NK-92 treated with Interleukin-12 subunit alpha and Interleukin-12 subunit beta, amount 100 ng/mL, for 24 hours (cell line): ENCODE measurements at regions not wholly inside any gene's neighbourhood (a gene's known extent, or its start where the extent isn't known, plus 50 kb on each side); places are given as distances from the start of the nearest gene placed in this dataset.

Experiments
- DNase-seq: peaks from one replicate; lab custom pipeline; 2025; lab: John Stamatoyannopoulos, UW

DNA sequence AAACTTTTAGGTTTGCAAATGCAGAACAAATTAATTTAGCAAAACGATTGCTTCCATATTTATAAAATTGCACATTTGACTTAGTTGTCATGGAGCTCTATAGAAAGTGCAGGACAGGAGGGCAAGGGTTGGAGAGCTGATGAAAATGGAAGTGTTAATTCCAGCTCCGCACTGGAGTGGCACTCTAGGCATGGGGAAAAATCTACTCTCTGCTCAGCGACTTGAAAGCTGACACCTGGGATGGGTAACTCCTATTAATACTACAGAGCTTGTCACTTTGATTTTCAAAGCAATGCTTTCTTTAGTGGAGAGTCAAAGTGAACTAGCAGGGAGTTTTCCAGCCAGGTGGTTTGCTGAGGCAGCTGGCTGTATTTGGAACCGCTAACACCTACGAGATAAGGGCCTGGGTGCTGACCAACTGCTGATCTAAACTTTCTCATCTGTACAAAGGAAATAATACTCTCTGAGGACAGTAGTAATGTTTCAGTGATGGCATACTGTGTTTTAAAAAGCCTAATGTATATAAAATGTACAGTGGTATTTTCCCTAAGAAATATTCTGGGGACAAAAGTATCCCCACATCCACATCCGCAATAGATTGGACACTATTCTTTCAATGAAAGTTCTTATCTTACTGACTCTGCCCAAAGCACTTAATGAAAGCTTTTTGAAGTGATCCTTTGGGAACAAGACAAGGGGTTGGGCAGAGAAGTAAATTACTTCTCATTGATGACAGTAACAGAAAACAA lies 444.3 kb downstream of the GPAM start:
- DNase-seq: no peak

DNA sequence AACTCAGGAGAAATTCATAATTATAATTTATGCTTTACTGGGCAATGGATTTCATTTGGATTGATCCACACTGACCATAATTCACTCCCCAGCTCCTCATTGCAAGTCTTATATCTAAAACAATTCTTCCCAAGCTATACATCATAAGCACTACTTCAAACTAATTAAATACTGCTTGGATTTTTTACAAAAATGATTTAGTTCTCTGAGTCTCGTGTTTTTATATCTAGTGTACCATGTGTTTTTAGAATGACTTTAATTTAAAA lies 443.8 kb downstream of the GPAM start:
- DNase-seq: no peak

GRCh38 chr10:111745982-111746381 lies 437.6 kb downstream of the GPAM start:
- no peak for DNase-seq

DNA sequence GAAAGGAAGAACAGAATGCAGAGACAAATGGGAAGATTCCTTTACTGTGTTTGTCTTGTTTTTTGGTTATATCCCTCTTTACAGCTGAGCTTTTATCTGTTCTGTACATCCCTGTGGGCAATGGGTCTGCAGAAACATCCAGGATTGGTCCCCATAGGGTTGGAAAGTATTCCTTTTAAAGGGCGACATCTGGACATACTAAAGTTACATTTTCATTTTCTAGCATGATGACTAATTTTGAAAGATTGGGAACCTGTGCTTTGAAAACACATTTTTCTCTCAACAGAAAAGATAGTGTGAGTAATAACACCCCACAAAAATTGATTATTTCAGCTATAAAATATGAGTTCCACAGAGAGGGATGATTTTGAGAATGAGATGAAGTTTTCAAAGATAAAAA lies 435.8 kb downstream of the GPAM start:
- no peak for DNase-seq

GRCh38 chr10:111748184-111748583 lies 435.4 kb downstream of the GPAM start:
- no peak for DNase-seq

DNA sequence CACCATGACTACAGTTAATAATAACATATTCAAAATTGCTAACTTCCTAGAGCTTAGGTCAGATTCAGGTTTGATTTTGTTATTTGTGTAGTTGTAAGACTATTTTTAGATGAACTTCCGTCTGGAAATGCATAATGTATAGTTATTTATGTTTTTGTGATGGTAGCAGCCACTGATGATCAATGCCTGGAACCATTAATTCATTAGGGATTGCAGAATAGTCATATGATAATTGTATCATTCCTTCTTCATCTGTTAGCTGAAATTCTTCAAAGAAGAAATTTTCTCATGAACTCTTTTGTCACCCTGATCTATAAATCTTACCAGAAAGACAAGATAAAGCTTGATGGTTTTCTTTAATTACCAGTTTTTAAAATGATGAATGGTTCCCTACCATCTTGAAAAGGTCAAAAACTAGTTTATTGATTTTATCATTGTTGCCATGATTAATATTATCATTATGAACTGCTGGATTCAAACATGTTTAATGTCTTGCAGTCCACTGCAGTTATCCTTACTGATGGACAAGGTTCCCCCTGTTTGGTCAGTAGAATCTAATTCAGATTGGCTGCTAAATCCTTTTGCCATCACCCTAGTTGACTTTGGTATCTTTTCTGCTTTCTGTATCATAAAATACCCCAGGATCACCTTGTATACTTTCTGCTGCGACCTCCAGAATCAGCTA lies 433.3 kb downstream of the GPAM start:
- no peak for DNase-seq

- peak; percentile 12 for DNase-seq
Measured at GRCh38 chr10:111756217-111757061, 427.1 kb downstream of the GPAM start.

DNA sequence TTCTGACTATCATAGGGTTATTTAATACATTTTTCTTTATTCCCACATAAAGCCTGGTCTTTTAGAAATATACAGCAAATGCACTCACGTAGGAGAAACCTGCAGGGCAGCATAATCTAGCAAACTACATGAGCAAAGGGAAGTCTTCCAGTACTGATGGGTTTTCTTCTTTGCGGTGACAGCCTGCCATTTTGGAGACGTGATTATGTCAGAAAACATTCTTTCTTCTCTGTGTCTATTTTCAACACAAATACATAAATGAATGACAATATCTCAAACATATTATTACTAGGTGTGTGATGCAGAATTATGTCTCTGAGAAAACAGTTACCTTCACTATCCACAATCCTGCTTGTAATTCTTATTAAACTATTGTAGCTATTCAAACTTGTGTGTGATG lies 425.0 kb downstream of the GPAM start:
- no peak for DNase-seq

DNA sequence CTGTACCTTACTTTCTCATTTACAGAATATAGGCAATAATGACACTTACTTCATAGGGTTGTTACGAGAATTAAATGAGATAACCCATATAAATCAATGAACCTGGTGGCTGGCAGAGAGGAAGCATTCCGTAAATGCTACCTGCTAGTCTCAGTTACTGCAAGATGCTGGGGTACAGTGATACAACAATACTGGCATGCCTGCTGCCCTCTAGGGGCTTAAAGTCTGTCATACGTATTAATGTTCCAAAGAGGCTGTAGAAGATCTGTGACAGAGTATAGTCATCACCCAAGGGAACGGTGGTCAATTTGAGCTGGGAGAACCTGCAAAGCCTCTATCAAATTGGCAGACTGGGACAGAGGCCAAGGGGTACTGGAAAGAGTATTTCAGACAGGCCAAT lies 421.5 kb downstream of the GPAM start:
- DNase-seq: no peak

GRCh38 chr10:111765216-111765615 lies 418.3 kb downstream of the GPAM start:
- no peak for DNase-seq

- no peak for DNase-seq
Measured at GRCh38 chr10:111766464-111766863, 417.1 kb downstream of the GPAM start.

- DNase-seq: no peak
Measured at GRCh38 chr10:111767661-111768060, 415.9 kb downstream of the GPAM start.

DNA sequence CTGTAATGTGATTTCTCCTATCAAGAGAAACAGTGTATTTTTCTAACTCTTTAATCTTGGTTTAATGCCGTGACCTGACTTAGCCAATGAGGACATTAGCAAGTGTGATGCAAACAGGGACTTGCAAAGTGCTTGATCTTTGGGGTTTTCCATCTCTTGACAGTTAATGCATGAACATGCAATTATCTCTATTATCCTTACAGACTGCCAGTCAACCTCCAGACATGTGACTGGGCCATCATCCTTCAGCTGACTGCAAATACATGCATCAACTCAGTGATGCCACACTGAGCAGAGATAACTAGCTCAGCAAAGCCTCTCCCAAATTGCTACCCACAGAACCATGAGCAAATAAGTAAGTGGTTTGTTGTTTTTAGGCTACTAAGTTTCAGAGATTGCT lies 409.6 kb downstream of the GPAM start:
- DNase-seq: no peak

DNA sequence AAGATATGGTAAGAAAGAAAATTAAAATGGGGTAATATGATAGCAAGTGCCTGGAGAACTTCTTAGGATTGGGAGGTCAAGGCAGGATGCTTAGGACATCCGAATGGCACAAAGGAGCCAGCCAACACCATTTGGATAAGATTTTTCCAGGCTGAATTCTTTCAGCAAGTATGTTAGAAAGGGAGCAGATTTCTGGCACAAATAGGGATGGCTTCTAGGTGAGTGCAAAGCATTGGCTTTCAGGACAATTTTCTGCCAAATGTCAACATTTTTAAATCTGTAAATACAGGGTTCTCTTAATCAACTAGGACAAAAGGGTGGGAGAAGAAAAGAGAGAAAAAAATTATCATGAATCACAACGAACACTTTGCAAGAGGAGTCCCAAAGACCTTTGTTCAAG lies 409.1 kb downstream of the GPAM start:
- DNase-seq: no peak

GRCh38 chr10:111784436-111784835 lies 399.1 kb downstream of the GPAM start:
- DNase-seq: no peak

GRCh38 chr10:111784946-111785465 lies 398.6 kb downstream of the GPAM start:
- no peak for DNase-seq

- no peak for DNase-seq
Measured at GRCh38 chr10:111785921-111786320, 397.6 kb downstream of the GPAM start.

DNA sequence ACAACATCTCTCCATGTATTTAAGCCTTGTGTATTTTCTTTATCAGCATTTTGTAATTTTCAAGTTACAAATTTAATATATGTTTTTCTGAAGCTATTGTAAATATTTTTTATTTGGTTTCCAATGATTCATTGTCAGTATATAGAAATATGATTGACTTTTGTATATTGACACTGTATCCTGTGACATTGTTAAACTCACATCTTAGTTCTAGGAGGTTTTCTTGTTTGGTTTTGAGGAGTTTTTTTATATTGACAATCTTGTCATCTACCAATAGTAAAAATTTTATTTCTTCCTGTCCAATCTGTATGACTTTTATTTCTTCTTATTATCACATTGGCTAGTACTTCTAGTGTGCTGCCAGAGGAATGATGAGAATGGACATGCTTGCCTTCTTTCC lies 393.7 kb downstream of the GPAM start:
- DNase-seq: no peak

- no peak for DNase-seq
Measured at GRCh38 chr10:111801841-111802240, 381.7 kb downstream of the GPAM start.

DNA sequence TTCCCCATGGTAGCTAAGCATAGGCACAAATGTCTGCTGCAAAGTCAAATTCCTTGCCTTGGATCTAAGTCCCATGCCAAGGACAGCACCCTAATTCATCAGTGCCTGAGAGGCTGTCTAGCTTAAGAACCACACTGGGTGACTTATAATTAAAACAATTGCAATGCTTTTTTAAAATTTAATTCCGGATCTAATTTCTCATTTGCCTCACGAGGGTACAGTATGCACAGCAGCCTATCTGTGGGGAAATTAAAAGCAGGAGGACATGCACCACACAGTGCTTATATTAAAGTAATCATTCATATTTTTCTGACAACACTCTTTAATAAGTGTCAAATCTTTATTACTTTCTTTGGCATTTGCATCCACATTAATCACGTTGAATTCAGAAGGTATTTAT lies 378.8 kb downstream of the GPAM start:
- no peak for DNase-seq

DNA sequence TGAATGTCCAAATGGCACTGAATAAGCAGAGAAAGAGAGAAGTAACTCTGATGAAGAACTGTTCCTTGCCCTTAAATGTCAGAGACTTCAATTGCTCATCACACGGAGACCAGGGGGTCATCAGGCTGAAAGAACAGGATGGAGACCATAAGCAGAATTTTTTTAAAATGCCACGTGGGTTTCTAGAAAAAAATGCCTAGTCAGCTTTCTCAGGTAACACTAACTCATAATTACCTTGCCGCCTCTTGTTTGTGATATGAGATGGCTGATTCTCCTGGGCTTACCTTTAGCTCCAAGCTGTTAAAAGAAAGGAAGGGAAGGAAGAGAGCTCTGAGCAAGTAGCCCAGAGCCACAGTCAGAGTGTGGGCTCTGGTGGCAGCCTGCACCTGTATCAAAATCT lies 372.0 kb downstream of the GPAM start:
- DNase-seq: no peak

GRCh38 chr10:111820471-111820870 lies 363.1 kb downstream of the GPAM start:
- no peak for DNase-seq

DNA sequence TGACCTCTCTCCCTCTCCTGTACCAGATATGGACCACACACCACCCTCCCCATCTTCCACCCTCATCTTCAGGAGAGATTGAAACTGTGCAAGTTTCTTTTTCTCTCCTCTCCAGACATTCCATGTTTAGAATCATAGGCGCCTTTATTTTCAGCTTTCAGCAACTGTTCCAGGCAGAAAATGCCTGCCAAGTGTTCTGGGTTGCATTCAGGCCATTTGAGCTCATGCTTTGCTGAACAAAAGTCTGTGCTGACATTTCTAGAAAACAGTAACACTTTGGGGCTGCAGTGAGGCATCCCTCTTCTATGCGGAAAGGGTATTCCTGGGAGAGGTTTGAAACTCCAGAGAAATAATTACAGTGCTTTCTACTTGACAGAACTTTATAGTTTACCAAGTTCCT lies 361.7 kb downstream of the GPAM start:
- DNase-seq: no peak
